ENCODE measurements at regions not wholly inside any gene's neighbourhood (a gene's known extent, or its start where the extent isn't known, plus 50 kb on each side); places are given as distances from the start of the nearest gene placed in this dataset.

DNA sequence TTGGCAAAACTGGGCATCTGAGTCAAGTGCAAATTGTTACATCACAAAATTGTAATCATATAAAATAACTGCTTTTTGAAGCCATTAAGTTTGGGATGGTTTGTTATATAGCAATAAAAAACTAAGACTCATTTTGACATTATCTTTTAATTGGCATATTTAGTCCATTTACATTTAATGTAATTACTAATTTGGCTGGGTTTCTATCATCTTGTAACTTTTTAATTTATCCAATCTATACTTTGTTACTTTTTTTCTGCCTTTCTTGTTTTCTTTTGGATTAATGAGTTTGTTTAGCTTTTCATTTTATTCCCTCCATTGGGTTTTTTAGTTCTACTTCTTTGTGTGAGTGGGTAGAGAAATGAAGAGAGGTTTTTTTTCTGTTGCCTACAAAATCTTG, 76.3 kb downstream of the DRAM2 start:
- Histone ChIP-seq H3K9me3 (ENCODE audit: control insufficient read depth, insufficient read depth, low read depth, low read length) (no peaks in the 10 kb centered on the region), H3K27ac (ENCODE audit: extremely low read depth, low read depth, low read length) (no peak overlapping the region), H3K36me3 (ENCODE audit: control insufficient read depth in 2 of 2, insufficient read depth in 1 of 2, low read length in 2 of 2) (no peaks in the 10 kb centered on the region), H3K4me3 (ENCODE audit: low read depth, low read length) (no peak overlapping the region), H3K4me1 (ENCODE audit: control insufficient read depth, insufficient read depth, low read length) (no peaks in the 10 kb centered on the region)
- TF ChIP-seq OSR2 (tag by site-specific recombination; IDR thresholded peaks at IDR 0.05) (no peak), GLI2 (tag by site-specific recombination; IDR thresholded peaks at IDR 0.05; ENCODE audit: borderline replicate concordance, low read depth) (no peak)
- TF ChIP-seq, protein P1, sequence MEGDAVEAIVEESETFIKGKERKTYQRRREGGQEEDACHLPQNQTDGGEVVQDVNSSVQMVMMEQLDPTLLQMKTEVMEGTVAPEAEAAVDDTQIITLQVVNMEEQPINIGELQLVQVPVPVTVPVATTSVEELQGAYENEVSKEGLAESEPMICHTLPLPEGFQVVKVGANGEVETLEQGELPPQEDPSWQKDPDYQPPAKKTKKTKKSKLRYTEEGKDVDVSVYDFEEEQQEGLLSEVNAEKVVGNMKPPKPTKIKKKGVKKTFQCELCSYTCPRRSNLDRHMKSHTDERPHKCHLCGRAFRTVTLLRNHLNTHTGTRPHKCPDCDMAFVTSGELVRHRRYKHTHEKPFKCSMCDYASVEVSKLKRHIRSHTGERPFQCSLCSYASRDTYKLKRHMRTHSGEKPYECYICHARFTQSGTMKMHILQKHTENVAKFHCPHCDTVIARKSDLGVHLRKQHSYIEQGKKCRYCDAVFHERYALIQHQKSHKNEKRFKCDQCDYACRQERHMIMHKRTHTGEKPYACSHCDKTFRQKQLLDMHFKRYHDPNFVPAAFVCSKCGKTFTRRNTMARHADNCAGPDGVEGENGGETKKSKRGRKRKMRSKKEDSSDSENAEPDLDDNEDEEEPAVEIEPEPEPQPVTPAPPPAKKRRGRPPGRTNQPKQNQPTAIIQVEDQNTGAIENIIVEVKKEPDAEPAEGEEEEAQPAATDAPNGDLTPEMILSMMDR (tag by site-specific recombination; IDR thresholded peaks at IDR 0.05) = no peak
- ChIA-PET CTCF (interaction anchor here (1.3 kb wide), 1 partner anchor 33 kb away, joined by 5 read pairs; no protein-coding TSS in a partner anchor), POLR2A (no interaction called here)

DNA sequence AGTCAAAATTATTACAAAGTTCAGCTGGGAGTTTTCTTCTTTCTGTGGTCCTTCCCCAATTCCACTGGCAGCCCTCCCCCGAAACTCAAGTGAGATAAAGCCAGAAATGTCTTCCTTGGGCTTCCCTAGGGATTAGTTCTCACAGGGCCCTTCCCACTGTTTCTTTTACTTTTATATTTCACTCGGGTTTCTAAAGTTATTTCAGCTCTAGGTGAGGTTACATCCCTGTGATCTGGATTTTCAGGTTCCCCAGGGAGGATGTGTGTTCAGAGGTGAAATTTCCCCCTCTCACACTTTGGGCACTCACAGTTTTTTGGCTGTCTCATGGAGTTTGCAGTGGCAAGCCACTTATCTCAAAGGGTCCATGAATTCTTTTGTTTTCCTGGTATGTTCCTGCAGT, 77.3 kb downstream of the DRAM2 start:
- TF ChIP-seq ZNF501 (tag by site-specific recombination; IDR thresholded peaks at IDR 0.05) (no peak), ZNF132 (tag by site-specific recombination; IDR thresholded peaks at IDR 0.05; ENCODE audit: borderline replicate concordance) (no peak), ZNF792 (tag by site-specific recombination; IDR thresholded peaks at IDR 0.05) (no peak), RBAK (tag by site-specific recombination; IDR thresholded peaks at IDR 0.05) (no peak), ZNF843 (tag by site-specific recombination; IDR thresholded peaks at IDR 0.05) (no peak), ZNF350 (tag by site-specific recombination; IDR thresholded peaks at IDR 0.05) (no peak), ZFP37 (tag by site-specific recombination; IDR thresholded peaks at IDR 0.05) (no peak), KLF9 (tag by site-specific recombination; IDR thresholded peaks at IDR 0.05; ENCODE audit: low read depth) (no peak), ZNF223 (tag by site-specific recombination; IDR thresholded peaks at IDR 0.05) (no peak), ZFP3 (tag by site-specific recombination; IDR thresholded peaks at IDR 0.05; ENCODE audit: low read depth) (no peak), ZNF354C (tag by site-specific recombination; IDR thresholded peaks at IDR 0.05; ENCODE audit: borderline replicate concordance, low read depth) (no peak), HOXD13 (CRISPR knock-in tag; IDR thresholded peaks at IDR 0.05; ENCODE audit: borderline replicate concordance) (no peak), ZNF138 (tag by site-specific recombination; IDR thresholded peaks at IDR 0.05; ENCODE audit: borderline replicate concordance) (no peak), KLF8 (tag by site-specific recombination; IDR thresholded peaks at IDR 0.05) (no peak)
- TF ChIP-seq, protein P2, sequence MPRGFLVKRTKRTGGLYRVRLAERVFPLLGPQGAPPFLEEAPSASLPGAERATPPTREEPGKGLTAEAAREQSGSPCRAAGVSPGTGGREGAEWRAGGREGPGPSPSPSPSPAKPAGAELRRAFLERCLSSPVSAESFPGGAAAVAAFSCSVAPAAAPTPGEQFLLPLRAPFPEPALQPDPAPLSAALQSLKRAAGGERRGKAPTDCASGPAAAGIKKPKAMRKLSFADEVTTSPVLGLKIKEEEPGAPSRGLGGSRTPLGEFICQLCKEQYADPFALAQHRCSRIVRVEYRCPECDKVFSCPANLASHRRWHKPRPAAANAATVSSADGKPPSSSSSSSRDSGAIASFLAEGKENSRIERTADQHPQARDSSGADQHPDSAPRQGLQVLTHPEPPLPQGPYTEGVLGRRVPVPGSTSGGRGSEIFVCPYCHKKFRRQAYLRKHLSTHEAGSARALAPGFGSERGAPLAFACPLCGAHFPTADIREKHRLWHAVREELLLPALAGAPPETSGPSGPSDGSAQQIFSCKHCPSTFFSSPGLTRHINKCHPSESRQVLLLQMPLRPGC (tag by site-specific recombination; IDR thresholded peaks at IDR 0.05) = no peak
- TF ChIP-seq, protein P3, sequence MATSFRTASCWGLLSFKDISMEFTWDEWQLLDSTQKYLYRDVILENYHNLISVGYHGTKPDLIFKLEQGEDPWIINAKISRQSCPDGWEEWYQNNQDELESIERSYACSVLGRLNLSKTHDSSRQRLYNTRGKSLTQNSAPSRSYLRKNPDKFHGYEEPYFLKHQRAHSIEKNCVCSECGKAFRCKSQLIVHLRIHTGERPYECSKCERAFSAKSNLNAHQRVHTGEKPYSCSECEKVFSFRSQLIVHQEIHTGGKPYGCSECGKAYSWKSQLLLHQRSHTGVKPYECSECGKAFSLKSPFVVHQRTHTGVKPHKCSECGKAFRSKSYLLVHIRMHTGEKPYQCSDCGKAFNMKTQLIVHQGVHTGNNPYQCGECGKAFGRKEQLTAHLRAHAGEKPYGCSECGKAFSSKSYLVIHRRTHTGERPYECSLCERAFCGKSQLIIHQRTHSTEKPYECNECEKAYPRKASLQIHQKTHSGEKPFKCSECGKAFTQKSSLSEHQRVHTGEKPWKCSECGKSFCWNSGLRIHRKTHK (tag by site-specific recombination; IDR thresholded peaks at IDR 0.05) = no peak
- TF ChIP-seq, protein P1 (tag by site-specific recombination; IDR thresholded peaks at IDR 0.05) = no peak
- TF ChIP-seq, protein P4, sequence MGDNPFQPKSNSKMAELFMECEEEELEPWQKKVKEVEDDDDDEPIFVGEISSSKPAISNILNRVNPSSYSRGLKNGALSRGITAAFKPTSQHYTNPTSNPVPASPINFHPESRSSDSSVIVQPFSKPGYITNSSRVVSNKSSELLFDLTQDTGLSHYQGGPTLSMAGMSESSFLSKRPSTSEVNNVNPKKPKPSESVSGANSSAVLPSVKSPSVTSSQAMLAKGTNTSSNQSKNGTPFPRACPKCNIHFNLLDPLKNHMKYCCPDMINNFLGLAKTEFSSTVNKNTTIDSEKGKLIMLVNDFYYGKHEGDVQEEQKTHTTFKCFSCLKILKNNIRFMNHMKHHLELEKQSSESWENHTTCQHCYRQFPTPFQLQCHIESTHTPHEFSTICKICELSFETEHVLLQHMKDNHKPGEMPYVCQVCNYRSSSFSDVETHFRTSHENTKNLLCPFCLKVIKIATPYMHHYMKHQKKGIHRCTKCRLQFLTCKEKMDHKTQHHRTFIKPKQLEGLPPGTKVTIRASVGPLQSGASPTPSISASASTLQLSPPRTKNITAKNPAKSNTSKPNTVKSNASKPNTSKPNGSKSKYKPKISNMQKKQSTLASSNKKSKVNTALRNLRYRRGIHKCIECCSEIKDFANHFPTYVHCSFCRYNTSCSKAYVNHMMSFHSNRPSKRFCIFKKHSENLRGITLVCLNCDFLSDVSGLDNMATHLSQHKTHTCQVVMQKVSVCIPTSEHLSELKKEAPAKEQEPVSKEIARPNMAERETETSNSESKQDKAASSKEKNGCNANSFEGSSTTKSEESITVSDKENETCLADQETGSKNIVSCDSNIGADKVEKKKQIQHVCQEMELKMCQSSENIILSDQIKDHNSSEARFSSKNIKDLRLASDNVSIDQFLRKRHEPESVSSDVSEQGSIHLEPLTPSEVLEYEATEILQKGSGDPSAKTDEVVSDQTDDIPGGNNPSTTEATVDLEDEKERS (tag by site-specific recombination; IDR thresholded peaks at IDR 0.05) = no peak
- Histone ChIP-seq H3K27ac (ENCODE audit: extremely low read depth, low read depth, low read length) (no peak overlapping the region), H3K9me3 (ENCODE audit: control insufficient read depth, insufficient read depth, low read depth, low read length) (no peaks in the 10 kb centered on the region), H3K4me3 (ENCODE audit: low read depth, low read length) (no peak overlapping the region), H3K36me3 (ENCODE audit: control insufficient read depth in 2 of 2, insufficient read depth in 1 of 2, low read length in 2 of 2) (no peaks in the 10 kb centered on the region), H3K4me1 (ENCODE audit: control insufficient read depth, insufficient read depth, low read length) (no peaks in the 10 kb centered on the region)
- ChIA-PET POLR2A (no interaction called here), CTCF (no interaction called here)
